SK-MEL-5 (cell line): ENCODE measurements at regions not wholly inside any gene's neighbourhood (a gene's known extent, or its start where the extent isn't known, plus 50 kb on each side); places are given as distances from the start of the nearest gene placed in this dataset.

Source experiments
- DNase-seq: peaks from one replicate; pipeline ENCODE4 v3.0.0-alpha.2; 2016; ENCODE audit warnings: low read depth, low spot score
- in situ Hi-C: cut with HindIII; loops from 2 replicates; pipeline ENCODE4 v1.10.0; 2016; ENCODE audit warnings: low sequenced_read_pairs, high pct_unique_total_duplicates, low pct_unique_long_range_greater_than_20kb

- in situ Hi-C loops: no loop called here
- no peak for DNase-seq
These were observed 63.2 kb upstream of the EXOC6 start for GRCh38 chr10:92785118-92785517.

- in situ Hi-C loops: no loop called here
- no peak for DNase-seq
These were observed 60.7 kb upstream of the EXOC6 start for GRCh38 chr10:92787557-92788152.

- in situ Hi-C loops: no loop called here
- DNase-seq: no peak
These were observed 59.3 kb upstream of the EXOC6 start for GRCh38 chr10:92789067-92789466.

DNA sequence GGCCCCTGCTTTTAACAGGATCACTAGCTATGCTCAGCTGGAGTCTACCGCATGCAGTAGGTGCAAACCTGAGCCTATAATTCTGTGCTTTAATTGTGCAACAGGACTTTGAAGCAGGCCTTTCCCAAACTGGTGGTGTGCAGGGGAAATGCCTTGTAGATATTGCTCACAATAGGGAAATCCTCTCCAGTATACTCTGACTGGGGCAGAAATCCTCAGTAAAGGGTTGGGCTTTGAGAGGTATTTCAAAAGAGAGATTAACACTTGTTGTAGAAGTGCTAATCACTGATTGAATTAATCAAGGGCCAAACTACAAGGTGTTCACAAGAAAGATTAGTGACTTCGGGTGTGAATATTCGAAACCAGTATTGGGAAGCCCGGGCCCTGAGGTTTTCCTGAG, 58.5 kb upstream of the EXOC6 start:
- in situ Hi-C loops: no loop called here
- DNase-seq: no peak

- DNase-seq: no peak
- in situ Hi-C loops: no loop called here
These were observed 57.9 kb upstream of the EXOC6 start for GRCh38 chr10:92790440-92790839.

DNA sequence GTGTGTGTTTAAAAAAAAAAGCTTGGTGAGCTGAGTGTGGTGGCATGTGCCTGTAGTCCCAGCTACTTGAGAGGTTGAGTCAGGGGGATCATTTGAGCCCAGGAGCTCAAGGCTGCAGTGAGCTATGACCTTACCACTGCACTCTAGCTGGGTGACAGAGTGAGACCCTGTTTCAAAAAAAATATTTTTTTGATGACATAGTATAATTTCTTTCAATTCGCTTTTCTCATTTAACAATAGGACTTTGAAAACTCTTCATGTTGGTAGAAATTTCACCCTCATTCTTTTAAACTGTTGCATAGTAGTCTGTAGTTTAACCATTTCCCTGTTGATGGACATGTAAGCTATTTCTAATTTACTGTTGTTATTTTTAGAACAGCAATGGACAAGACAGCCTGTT, 55.7 kb upstream of the EXOC6 start:
- no peak for DNase-seq
- in situ Hi-C loops: no loop called here
